Peyer's patch (tissue), 4 donors: ENCODE measurements at regions not wholly inside any gene's neighbourhood (a gene's known extent, or its start where the extent isn't known, plus 50 kb on each side); places are given as distances from the start of the nearest gene placed in this dataset.

Source experiments
- DNase-seq, 3 donors: peaks; one replicate each; pipeline ENCODE4 v3.0.0-alpha.2; 2017 to 2019
- H3K27ac ChIP-seq, 4 donors: fragments of 200-600 bp; sonication (generic); one replicate each; pipeline ENCODE4 v1.5.1; 2016 to 2019
- H3K27me3 ChIP-seq, 2 donors: fragments of 200-600 bp; sonication (generic); one replicate each; pipeline ENCODE4 v1.5.1; 2019
- H3K36me3 ChIP-seq, 3 donors: fragments of 200-600 bp; sonication (generic); one replicate each; pipeline ENCODE4 v1.5.1; 2016 to 2019
- H3K4me1 ChIP-seq, 4 donors: fragments of 200-600 bp; sonication (generic); one replicate each; pipeline ENCODE4 v1.5.1; 2016 to 2019
- H3K4me3 ChIP-seq, 4 donors: fragments of 200-600 bp; sonication (generic); 1 replicate in 3 of 4; 2 replicates in 1 of 4; pipeline ENCODE4 v1.5.1; 2016 to 2019; ENCODE audit warnings: mild to moderate bottlenecking in 1 of 4
- H3K9me3 ChIP-seq, 4 donors: fragments of 200-600 bp; sonication (generic); one replicate each; pipeline ENCODE4 v1.5.1; 2016 to 2019; ENCODE audit warnings: mild to moderate bottlenecking in 1 of 4
- CTCF ChIP-seq, 6 experiments: fragments of 450-650 bp in 4 of 6; fragments of 200-600 bp in 2 of 6; sonication (generic) in 1 of 6; IDR thresholded peaks; one replicate each; pipeline ENCODE4 v1.5.1; 2017 to 2019; ENCODE audit warnings: antibody characterized with exemption in 6 of 6, mild to moderate bottlenecking in 3 of 6, moderate library complexity in 1 of 6
- POLR2A ChIP-seq, 2 donors: fragments of 450-650 bp; IDR thresholded peaks; one replicate each; pipeline ENCODE4 v1.5.1; 2017; ENCODE audit warnings: antibody characterized with exemption in 2 of 2, mild to moderate bottlenecking in 2 of 2, moderate library complexity in 2 of 2

DNA sequence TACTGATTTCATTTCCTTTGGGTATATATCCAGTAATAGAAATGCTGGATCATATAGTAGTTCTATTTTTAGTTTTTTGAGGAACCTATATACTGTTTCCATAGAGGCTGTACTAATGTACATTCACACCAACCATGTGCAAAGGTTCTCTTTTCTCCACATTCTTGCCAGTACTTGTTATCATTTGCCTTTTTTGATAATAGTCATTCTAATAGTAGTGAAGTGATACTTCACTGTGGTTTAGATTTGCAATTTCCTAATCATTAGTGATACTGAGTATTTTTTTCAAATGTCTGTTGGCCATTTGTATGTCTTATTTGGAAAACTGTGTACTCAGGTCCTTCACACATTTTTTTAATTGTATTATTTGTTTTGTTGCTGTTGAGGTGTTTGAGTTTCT is 148.2 kb upstream of the NAV3 start:
- no peaks in the 10 kb centered on the region for H3K9me3 ChIP-seq
- H3K36me3 ChIP-seq = no peaks in the 10 kb centered on the region
- TF ChIP-seq POLR2A (IDR thresholded peaks at IDR 0.05) = no peak

GRCh38 chr12:77681726-77682125 is 149.0 kb upstream of the NAV3 start:
- H3K4me3 ChIP-seq = no peak overlapping the region
- TF ChIP-seq POLR2A (IDR thresholded peaks at IDR 0.05) (no peak), CTCF (IDR thresholded peaks at IDR 0.05) (no peak)
- no peaks in the 10 kb centered on the region for H3K9me3 ChIP-seq
- no peaks in the 10 kb centered on the region for H3K4me1 ChIP-seq
- H3K27ac ChIP-seq = no peak overlapping the region
- H3K27me3 ChIP-seq = no peaks in the 10 kb centered on the region
- no peaks in the 10 kb centered on the region for H3K36me3 ChIP-seq
- DNase-seq = no peak

More for the DNA sequence above, 148.2 kb upstream of the NAV3 start:
- Histone ChIP-seq H3K27ac (no peak overlapping the region), H3K4me3 (no peak overlapping the region), H3K27me3 (no peaks in the 10 kb centered on the region), H3K4me1 (no peaks in the 10 kb centered on the region)
- no peak for DNase-seq

DNA sequence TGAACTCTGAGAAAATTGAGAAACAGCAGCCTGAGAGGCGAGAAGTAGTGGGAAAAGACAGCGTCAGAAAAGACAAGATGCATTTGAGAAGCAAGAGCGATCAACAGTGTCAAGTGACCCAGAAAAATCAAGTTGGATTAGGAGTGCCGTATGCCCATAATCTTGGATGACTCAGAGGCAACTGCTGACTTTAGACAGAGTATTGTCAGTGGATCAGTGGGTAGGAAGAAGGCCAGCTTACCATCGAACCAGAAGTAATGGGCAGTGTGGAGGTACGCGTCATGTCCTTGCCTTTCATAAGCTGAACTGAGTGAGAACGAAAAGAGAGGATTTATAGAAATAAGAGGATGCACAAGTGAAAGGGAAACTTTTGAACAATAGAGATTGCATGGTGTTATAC is 151.0 kb upstream of the NAV3 start:
- no peak for TF ChIP-seq CTCF (IDR thresholded peaks at IDR 0.05)
- TF ChIP-seq POLR2A (IDR thresholded peaks at IDR 0.05) = no peak
- H3K4me1 ChIP-seq = no peaks in the 10 kb centered on the region
- no peaks in the 10 kb centered on the region for H3K36me3 ChIP-seq
- no peak overlapping the region for H3K4me3 ChIP-seq
- H3K27me3 ChIP-seq = no peaks in the 10 kb centered on the region
- no peak for DNase-seq
- no peak overlapping the region for H3K27ac ChIP-seq
- no peaks in the 10 kb centered on the region for H3K9me3 ChIP-seq

DNA sequence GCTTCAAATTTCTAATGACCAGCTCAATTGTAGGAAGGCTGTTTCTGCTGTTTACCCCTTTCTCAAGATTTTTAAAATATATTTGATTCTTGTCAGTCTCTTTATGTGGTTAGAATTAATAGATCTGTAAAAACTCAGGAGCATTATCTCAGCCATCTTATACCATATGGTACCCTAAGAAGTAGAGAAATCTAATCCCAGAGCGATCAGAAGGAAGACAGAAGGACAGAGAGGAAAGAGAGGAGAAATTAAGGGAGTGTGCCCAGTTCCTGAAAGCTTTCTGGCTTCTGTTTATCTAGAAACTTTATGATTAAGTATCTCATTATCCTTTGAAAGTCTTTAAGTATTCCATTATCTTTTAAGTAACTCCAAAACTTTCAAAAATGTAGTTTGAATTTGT is 152.1 kb upstream of the NAV3 start:
- no peak for TF ChIP-seq CTCF (IDR thresholded peaks at IDR 0.05)
- TF ChIP-seq POLR2A (IDR thresholded peaks at IDR 0.05) = no peak
- H3K27me3 ChIP-seq = no peaks in the 10 kb centered on the region
- H3K27ac ChIP-seq = no peak overlapping the region
- no peak for DNase-seq
- no peaks in the 10 kb centered on the region for H3K4me1 ChIP-seq
- no peak overlapping the region for H3K4me3 ChIP-seq
- no peaks in the 10 kb centered on the region for H3K9me3 ChIP-seq
- H3K36me3 ChIP-seq = no peaks in the 10 kb centered on the region

- Histone ChIP-seq H3K4me3 (no peak overlapping the region), H3K4me1 (no peaks in the 10 kb centered on the region), H3K27me3 (no peaks in the 10 kb centered on the region), H3K9me3 (no peaks in the 10 kb centered on the region), H3K27ac (no peak overlapping the region), H3K36me3 (no peaks in the 10 kb centered on the region)
- TF ChIP-seq CTCF (IDR thresholded peaks at IDR 0.05) (no peak), POLR2A (IDR thresholded peaks at IDR 0.05) (no peak)
- DNase-seq = no peak
Observed at GRCh38 chr12:77667101-77667500, 163.6 kb upstream of the NAV3 start.

DNA sequence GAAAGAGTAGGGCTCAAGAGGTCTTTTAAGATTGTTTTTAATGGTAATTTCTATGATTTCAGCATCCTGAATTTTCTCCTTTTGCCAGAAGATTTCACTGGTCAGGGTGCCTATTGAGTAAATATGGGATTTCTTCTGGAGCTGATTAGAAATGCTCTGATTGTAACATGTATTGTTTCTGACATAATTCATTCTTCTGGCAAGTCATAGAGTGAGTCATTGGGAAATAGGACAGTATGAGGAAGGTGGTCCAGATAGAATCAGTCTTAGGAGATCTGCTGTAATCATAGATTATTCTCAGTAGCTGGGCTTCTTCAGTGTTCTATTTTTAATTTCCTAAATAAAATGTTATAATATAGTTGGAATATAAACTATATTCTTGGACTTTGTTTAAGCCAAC is 182.0 kb upstream of the NAV3 start:
- no peaks in the 10 kb centered on the region for H3K27me3 ChIP-seq
- no peaks in the 10 kb centered on the region for H3K9me3 ChIP-seq
- no peak overlapping the region for H3K27ac ChIP-seq
- no peak for TF ChIP-seq POLR2A (IDR thresholded peaks at IDR 0.05)
- TF ChIP-seq CTCF (IDR thresholded peaks at IDR 0.05) = no peak
- DNase-seq = no peak
- no peak overlapping the region for H3K4me3 ChIP-seq
- H3K36me3 ChIP-seq = no peaks in the 10 kb centered on the region
- H3K4me1 ChIP-seq = no peaks in the 10 kb centered on the region
